GM08714 (cell line): ENCODE measurements at regions not wholly inside any gene's neighbourhood (a gene's known extent, or its start where the extent isn't known, plus 50 kb on each side); places are given as distances from the start of the nearest gene placed in this dataset.

Experiments
- H3K4me3 ChIP-seq: fragments of 200-500 bp; sonication (Bioruptor generic); 2 replicates; pipeline ENCODE4 v1.5.1; 2014; ENCODE audit warnings: mild to moderate bottlenecking, low read length, inconsistent platforms
- ZNF274 ChIP-seq: IDR thresholded peaks from 2 replicates; pipeline ENCODE4 v1.6.1; 2012; ENCODE audit warnings: mild to moderate bottlenecking, low read depth, low read length

DNA sequence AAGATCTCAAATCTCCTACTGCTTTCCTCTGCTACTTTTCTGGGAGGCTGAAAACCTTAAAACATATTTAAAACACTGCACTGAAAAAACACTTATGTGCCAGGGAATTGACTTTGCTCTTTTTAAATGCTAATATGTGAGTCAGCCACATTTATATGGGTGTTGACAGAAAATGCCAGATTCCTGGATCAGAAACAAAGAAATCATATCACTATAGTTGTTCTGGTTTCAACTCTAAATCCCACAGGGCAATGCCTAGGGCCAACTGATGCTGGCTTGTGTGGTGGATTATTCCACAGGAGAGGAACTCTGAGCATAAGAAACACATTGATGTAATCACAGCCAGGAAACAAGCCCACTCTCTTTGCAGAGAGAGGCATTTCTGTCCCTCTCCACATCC is 1439.0 kb upstream of the SPRY2 start:
- no peak overlapping the region for H3K4me3 ChIP-seq
- TF ChIP-seq ZNF274 = no peak

DNA sequence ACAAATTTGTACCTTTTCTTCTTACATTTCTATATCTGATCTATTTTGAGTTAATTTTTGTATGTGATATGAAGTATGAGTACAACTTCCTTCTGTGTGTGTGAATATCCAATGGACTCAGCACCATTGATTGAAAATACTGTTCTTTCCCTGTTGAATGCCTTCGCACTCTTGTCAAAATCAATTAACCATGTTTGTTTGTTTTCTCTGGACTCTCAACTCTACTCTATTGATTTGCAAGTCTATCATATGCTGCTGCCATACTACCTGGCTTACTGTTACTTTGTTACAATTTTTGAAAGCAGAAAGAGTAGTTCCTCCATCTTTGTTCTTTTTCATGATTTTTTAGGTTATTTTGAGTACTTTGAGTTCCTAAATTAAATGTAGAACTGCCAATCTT is 1437.4 kb upstream of the SPRY2 start:
- no peak for TF ChIP-seq ZNF274

DNA sequence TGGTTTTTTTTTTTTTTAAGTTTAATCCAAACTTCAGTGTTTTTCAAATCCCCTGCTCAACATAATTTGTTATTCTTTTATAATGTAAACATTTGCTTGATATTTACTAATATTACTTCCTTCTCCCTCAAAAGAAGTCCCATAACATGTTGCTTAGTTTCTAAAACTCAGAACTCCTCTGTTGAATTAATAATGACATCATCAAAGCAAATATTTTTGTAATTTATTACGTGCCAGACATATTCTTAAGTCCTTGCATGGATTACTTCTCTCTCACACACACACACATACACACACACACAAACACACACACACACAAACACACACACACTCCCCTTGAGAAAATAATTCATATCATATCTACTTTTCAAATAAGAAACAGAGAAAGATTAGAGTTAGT is 1432.3 kb upstream of the SPRY2 start:
- no peak overlapping the region for H3K4me3 ChIP-seq
- TF ChIP-seq ZNF274 = no peak

More for the DNA sequence above, 1437.4 kb upstream of the SPRY2 start:
- no peak overlapping the region for H3K4me3 ChIP-seq

- no peak overlapping the region for H3K4me3 ChIP-seq
- no peak for TF ChIP-seq ZNF274
These were observed 1431.0 kb upstream of the SPRY2 start for GRCh38 chr13:81771951-81772350.

- H3K4me3 ChIP-seq = no peak overlapping the region
- TF ChIP-seq ZNF274 = no peak
These were observed 1430.1 kb upstream of the SPRY2 start for GRCh38 chr13:81770868-81771505.

DNA sequence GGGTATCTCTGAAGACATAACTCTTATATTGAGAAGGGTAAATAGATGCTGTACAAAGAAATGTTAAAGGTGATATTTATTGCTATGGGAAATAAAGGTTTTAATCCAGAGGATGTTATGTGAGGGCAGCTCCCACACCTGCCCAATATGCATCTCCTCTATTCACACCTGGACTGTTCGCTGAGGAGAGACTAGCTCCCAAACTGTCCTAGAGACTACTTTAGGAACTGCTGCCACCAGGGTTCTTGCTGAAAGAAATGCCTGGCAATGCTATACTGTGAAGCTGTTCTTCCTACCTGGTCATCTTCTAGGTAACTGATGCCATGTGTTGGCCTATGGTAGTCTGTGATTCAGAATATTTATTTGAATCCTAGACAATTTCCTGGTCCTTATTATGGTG is 1421.5 kb upstream of the SPRY2 start:
- H3K4me3 ChIP-seq = no peak overlapping the region
- TF ChIP-seq ZNF274 = no peak

DNA sequence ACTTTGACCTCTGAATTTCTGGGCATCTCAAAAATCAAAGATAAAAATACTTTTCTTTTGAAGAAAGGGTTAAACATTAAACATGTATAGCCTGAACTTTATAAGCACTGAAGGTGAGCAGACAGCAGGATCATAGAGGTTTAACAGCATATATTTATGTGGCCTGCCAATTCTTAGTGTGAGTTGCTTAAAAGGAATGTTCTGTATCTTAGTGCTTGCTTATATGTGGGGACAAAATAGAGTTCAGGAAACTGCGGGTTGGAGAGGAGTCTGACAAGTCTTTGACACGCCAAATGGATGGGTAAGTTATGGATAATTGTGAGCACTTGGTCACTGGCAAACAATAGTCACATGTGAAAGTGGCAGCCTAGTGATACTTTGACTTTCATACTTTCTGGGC is 1419.4 kb upstream of the SPRY2 start:
- TF ChIP-seq ZNF274 = no peak
- H3K4me3 ChIP-seq = no peak overlapping the region

- no peak overlapping the region for H3K4me3 ChIP-seq
- TF ChIP-seq ZNF274 = no peak
These were observed 1416.5 kb upstream of the SPRY2 start for GRCh38 chr13:81757348-81757970.

DNA sequence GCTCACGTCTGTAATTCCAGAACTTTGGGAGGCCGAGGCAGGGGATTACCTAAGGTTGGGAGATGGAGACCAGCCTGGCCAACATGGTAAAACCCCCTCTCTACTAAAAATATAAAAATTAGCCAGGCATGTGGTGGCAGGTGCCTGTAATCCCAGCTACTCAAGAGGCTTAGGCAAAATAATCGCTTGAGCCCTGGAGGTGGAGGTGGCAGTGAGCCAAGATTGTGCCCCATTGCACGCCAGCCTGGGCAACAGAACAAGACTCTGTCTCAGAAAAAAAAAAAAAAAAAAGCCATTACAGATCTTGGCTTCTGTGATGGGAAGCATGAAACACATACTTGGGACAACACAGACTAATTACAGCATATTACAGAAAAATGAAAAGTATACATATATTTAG is 1404.5 kb upstream of the SPRY2 start:
- no peak for TF ChIP-seq ZNF274
- no peak overlapping the region for H3K4me3 ChIP-seq

DNA sequence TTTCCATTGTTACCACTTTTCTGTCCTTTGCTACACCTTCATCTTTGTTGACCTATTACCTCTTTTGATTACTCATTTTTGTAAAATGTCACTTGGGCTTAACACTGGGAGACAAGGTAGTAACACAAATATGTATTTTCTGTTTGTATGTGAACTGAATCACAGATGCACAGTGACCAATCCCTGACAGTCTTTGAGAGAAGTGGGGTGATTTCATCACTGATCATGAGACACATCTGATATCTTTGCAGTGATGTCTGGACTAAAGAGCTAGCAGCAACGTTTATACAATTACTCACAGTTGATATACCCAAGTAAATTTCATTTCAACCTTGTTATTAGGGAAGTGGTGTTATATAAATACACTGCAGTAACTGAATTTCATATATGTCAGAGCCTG is 1397.4 kb upstream of the SPRY2 start:
- no peak overlapping the region for H3K4me3 ChIP-seq
- TF ChIP-seq ZNF274 = no peak

- no peak overlapping the region for H3K4me3 ChIP-seq
- no peak for TF ChIP-seq ZNF274
These were observed 1385.3 kb upstream of the SPRY2 start for GRCh38 chr13:81726037-81726726.

DNA sequence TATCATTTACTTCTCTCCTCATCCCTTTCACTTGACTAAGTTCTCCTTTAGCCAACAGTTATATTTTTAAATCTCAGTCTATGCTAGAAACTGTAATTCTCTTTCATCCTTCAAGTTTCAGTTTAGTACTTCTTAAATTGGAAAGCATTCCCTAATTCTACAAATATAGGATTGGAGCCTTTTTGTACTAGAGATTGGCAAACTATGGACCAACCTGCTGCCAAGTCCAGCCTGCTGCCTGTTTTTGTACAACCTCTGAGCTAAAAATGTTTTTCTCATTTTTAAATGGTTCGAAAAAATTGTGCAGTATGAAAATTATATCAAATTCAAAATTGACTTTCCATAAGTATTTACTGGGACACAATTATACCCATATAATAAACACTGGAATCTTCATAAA is 1381.5 kb upstream of the SPRY2 start:
- TF ChIP-seq ZNF274 = no peak
- H3K4me3 ChIP-seq = no peak overlapping the region

- H3K4me3 ChIP-seq = no peak overlapping the region
- TF ChIP-seq ZNF274 = no peak
These were observed 1380.5 kb upstream of the SPRY2 start for GRCh38 chr13:81721400-81721799.

DNA sequence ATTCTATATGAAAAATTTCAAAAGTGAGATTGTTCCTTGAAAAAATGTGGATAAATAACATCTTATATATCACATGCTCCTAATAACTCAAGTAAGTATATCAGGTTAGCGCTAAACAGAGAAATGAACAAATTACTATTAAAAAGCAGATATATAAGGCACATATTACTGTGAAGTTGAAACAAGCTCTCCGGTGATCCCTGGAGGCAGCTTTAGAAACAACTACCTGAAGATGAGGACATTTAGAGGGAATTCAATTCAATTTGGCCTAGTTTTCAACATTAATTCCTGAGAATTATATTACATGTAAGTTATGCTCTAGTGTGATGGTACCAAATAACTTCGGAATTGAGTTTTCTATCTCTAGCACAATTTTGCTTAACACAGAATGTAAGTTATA is 1373.6 kb upstream of the SPRY2 start:
- H3K4me3 ChIP-seq = no peak overlapping the region
- TF ChIP-seq ZNF274 = no peak

- TF ChIP-seq ZNF274 = no peak
- no peak overlapping the region for H3K4me3 ChIP-seq
These were observed 1372.3 kb upstream of the SPRY2 start for GRCh38 chr13:81713201-81713600.
